Caki2 (cell line): ENCODE measurements at regions not wholly inside any gene's neighbourhood (a gene's known extent, or its start where the extent isn't known, plus 50 kb on each side); places are given as distances from the start of the nearest gene placed in this dataset.
A peak's percentile ranks its signal among the peaks of the same experiment; 100 is the strongest.

Experiments used
- DNase-seq: peaks from one replicate; pipeline ENCODE4 v3.0.0-alpha.2; 2015; ENCODE audit warnings: low read depth
- in situ Hi-C: cut with HindIII; loops from 2 replicates; pipeline ENCODE4 v1.10.0; 2016; ENCODE audit warnings: low sequenced_read_pairs, low pct_unique_long_range_greater_than_20kb, mixed read lengths

- no peak for DNase-seq
- in situ Hi-C loops: no loop called here
These were observed 420.9 kb upstream of the POU3F3 start for GRCh38 chr2:104432991-104433390.

DNA sequence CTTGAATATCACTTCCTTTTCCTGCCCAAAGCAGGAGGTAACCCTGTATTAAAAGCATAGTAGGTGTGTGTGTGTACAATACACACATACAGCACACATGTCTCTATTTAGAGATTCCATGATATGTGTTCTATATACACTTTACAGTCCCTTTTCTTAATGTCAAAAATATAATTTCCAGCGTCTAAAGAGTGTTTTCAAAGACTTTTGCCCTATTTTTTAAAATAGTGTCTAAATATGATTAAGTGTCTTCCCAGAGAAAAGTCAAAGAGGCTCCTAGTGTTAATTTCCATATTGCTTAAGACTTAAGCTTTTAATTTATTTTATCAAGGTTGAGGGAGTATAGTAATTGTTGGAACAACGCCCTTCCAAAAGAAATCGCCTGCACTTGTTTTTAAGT is 420.3 kb upstream of the POU3F3 start:
- in situ Hi-C loops: no loop called here
- no peak for DNase-seq

GRCh38 chr2:104434318-104434792 is 419.6 kb upstream of the POU3F3 start:
- peak; percentile 80 for DNase-seq
- in situ Hi-C loops: no loop called here

DNA sequence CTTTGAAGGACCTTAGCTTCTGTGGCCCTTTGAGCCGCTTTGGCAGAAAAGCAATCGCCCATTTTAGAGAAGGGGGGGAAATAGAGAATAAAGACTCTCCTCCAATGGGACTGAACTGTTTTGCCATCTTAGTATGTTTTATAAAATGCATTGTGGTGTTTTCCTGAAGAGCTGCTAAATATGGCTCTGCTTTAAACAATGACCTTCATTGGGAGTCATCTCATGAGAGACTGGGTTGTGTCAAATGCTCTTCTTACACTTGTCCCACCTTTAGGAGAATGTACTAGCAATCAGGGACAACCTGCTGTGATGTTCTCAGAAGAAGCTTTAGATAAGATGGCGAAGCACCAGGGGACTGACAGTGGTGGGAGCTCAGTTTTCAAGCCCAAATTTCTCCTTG is 418.9 kb upstream of the POU3F3 start:
- in situ Hi-C loops: no loop called here
- no peak for DNase-seq

GRCh38 chr2:104438481-104438880 is 415.4 kb upstream of the POU3F3 start:
- no peak for DNase-seq
- in situ Hi-C loops: no loop called here

DNA sequence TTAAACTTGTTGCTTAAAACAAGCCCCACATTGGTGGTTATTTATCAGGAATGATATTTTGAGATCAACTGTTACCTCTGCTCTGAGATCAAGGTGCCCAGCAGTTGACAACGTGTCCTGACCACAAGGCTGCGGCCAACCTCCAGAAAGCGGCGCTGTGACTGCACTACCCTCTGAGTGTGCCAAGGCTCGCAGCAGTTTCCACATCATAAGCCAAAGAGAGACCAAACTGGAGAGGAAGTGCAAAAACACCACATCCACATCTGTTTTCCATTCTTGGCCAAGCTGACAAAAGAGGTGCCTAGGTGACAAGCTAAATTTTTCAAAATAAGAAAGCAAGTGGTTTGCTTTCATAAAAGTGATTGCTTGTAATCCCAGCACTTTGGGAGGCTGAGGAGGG is 410.8 kb upstream of the POU3F3 start:
- in situ Hi-C loops: no loop called here
- no peak for DNase-seq

- DNase-seq: peak; percentile 69
- in situ Hi-C loops: no loop called here
These were observed 409.5 kb upstream of the POU3F3 start for GRCh38 chr2:104444392-104444791.

GRCh38 chr2:104444889-104445288 is 409.0 kb upstream of the POU3F3 start:
- in situ Hi-C loops: no loop called here
- DNase-seq: no peak

GRCh38 chr2:104447831-104448434 is 406.0 kb upstream of the POU3F3 start:
- in situ Hi-C loops: no loop called here
- DNase-seq: peak; percentile 36

- in situ Hi-C loops: no loop called here
These were observed 405.1 kb upstream of the POU3F3 start for GRCh38 chr2:104448661-104449440.

DNA sequence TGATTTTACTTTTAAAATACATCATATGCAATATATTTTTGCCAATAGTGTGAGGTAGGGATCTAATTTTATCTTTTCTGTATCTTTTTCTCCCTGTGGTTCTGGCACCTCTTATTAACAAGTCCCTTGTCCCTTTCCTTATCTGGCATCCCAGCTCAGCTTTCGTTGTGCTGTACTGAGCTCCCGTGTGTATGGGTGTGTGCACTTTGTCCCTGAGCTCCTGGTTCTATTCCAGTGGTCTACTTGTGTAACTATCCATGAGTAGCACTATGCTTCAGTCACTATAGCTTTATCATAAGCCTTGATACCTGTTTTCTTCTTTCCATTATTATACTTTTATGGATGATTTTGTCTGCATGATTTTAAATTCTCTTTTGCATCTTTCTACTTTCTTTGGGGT is 401.4 kb upstream of the POU3F3 start:
- in situ Hi-C loops: no loop called here
- DNase-seq: no peak

More at GRCh38 chr2:104448661-104449440, 405.1 kb upstream of the POU3F3 start:
- DNase-seq: no peak

DNA sequence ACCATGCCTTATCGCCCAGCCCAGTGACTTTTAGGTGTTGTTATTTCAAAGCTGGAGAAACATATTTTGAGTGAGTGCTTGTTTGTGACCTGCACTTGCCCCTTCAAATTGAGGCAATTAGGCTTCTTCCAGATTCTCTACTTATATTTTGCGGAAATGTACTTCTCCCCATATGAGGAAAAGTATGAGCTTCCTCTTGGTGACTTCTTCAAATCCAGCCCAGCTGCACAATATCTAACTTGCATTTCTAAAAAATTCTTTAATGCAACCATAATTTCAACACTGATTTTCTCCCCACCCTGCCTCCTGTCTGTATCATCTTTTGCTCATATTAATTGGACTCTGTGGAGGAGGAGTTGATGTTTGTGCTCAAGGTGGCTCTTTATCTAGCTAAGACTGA is 391.2 kb upstream of the POU3F3 start:
- DNase-seq: no peak
- in situ Hi-C loops: no loop called here

GRCh38 chr2:104465981-104466380 is 387.9 kb upstream of the POU3F3 start:
- no peak for DNase-seq
- in situ Hi-C loops: no loop called here

DNA sequence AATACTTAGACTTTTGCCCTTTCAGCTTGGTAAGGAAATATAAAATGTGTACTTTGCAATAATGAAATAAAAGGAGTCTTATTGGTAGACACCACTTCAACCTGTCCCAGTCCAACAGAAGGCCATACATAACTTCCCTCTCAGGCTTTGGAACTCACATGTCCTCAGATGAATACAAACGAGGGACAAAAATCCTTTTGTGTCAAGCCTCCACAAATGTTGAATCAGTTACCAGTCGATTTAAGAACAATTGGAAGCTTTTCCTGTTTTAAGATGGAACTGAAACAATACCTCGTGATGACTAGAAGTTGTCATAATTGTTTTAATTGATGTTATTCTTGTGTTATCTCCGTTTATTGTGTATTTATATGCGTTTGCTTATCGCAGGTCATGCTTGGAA is 385.1 kb upstream of the POU3F3 start:
- no peak for DNase-seq
- in situ Hi-C loops: no loop called here

GRCh38 chr2:104472076-104472475 is 381.8 kb upstream of the POU3F3 start:
- DNase-seq: no peak
- in situ Hi-C loops: no loop called here

GRCh38 chr2:104473546-104473945 is 380.4 kb upstream of the POU3F3 start:
- in situ Hi-C loops: no loop called here
- DNase-seq: no peak

DNA sequence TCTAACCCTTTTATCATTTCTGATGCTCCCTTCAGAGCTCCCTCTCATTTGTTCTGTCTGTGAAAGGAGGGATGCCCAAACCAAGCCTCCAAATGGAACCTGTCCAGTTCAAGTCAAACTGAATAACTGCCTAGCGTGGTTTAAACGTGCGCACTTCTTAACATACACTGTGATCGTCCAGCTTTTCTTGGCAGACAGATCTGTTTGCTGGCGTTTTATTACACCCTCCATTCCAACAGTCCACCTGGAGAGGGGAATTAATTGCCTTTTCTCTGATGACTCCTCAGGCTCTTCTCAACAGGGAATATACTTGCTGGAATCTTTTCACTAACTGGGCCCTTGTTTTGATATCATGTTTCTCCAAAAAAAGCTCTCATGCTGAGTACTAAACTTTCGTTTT is 379.2 kb upstream of the POU3F3 start:
- in situ Hi-C loops: no loop called here

GRCh38 chr2:104476075-104476474 is 377.8 kb upstream of the POU3F3 start:
- DNase-seq: no peak
- in situ Hi-C loops: no loop called here

More for the DNA sequence above, 379.2 kb upstream of the POU3F3 start:
- DNase-seq: no peak

DNA sequence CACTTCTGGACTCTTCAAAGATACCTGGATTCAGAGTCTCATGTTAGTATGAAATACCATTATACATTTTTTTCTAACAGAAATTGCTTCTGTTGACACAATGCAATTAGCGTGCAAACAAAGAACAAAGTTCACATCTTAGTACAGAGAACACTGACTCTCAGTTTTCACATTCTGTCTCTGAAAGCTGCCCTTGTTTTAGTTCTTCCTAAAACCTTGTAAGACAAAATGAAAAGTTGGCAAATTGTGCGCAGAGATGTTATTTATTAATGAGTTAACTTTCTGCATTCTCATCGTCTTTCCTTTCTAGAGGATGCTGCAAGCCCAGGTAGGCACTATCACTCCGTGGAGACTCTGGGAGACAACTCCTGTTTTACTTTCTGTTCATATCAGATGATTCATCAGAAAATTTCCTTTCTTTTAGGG is 377.3 kb upstream of the POU3F3 start:
- in situ Hi-C loops: no loop called here
- no peak for DNase-seq

DNA sequence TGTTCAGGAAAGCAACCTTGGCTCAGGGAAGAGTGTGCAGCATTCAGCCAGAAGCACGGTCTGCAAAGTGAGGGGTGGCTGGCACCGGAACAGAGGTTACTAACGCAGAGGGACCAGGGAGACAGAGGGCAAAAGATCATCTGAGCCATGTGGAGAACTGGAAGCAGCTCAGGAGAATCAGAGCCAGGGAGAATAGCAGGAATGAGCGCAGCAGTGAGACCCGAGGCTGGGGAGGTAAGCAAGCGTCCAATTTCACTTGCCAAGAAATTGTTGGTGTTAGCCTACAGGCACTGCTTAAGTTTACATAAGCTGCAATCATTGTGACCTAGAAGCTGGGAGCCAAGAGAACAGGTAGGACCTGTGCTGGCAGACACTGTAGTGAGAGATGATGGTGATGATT is 372.6 kb upstream of the POU3F3 start:
- in situ Hi-C loops: no loop called here
- DNase-seq: no peak
